ENCODE measurements at regions not wholly inside any gene's neighbourhood (a gene's known extent, or its start where the extent isn't known, plus 50 kb on each side); places are given as distances from the start of the nearest gene placed in this dataset.

- Histone ChIP-seq H3K4me3 (ENCODE audit: low read depth, low read length) (no peak overlapping the region), H3K27me3 (ENCODE audit: control insufficient read depth, insufficient read depth, low read length) (no peaks in the 10 kb centered on the region), H3K36me3 (ENCODE audit: control insufficient read depth, insufficient read depth, low read length) (no peaks in the 10 kb centered on the region)
- FAIRE-seq, result no peak
- DNase-seq (ENCODE audit: low read depth), result no peak
- TF ChIP-seq CTCF (IDR thresholded peaks at IDR 0.05; ENCODE audit: insufficient read depth, low read length, severe bottlenecking), result no peak
Observed at GRCh38 chrX:39534949-39535348, 562.8 kb downstream of the BCOR start.

- H3K4me3 ChIP-seq (ENCODE audit: low read depth, low read length), result no peak overlapping the region
- H3K27me3 ChIP-seq (ENCODE audit: control insufficient read depth, insufficient read depth, low read length), result no peaks in the 10 kb centered on the region
- FAIRE-seq (no peak), DNase-seq (ENCODE audit: low read depth) (no peak)
- TF ChIP-seq CTCF (IDR thresholded peaks at IDR 0.05; ENCODE audit: insufficient read depth, low read length, severe bottlenecking), result no peak
- H3K36me3 ChIP-seq (ENCODE audit: control insufficient read depth, insufficient read depth, low read length), result no peaks in the 10 kb centered on the region
Observed at GRCh38 chrX:39536211-39536610, 561.5 kb downstream of the BCOR start.

GRCh38 chrX:39541881-39542280, 555.9 kb downstream of the BCOR start:
- no peak for FAIRE-seq
- DNase-seq (ENCODE audit: low read depth), result no peak
- no peaks in the 10 kb centered on the region for H3K36me3 ChIP-seq (ENCODE audit: control insufficient read depth, insufficient read depth, low read length)
- H3K4me3 ChIP-seq (ENCODE audit: low read depth, low read length), result no peak overlapping the region
- no peak for TF ChIP-seq CTCF (IDR thresholded peaks at IDR 0.05; ENCODE audit: insufficient read depth, low read length, severe bottlenecking)
- H3K27me3 ChIP-seq (ENCODE audit: control insufficient read depth, insufficient read depth, low read length), result no peaks in the 10 kb centered on the region

- TF ChIP-seq CTCF (IDR thresholded peaks at IDR 0.05; ENCODE audit: insufficient read depth, low read length, severe bottlenecking), result no peak
- DNase-seq (ENCODE audit: low read depth) (no peak), FAIRE-seq (no peak)
- Histone ChIP-seq H3K27me3 (ENCODE audit: control insufficient read depth, insufficient read depth, low read length) (no peaks in the 10 kb centered on the region), H3K36me3 (ENCODE audit: control insufficient read depth, insufficient read depth, low read length) (no peaks in the 10 kb centered on the region), H3K4me3 (ENCODE audit: low read depth, low read length) (no peak overlapping the region)
Observed at GRCh38 chrX:39542316-39542715, 555.4 kb downstream of the BCOR start.

- no peak for TF ChIP-seq CTCF (IDR thresholded peaks at IDR 0.05; ENCODE audit: insufficient read depth, low read length, severe bottlenecking)
- H3K4me3 ChIP-seq (ENCODE audit: low read depth, low read length), result no peak overlapping the region
- DNase-seq (ENCODE audit: low read depth), result no peak
- no peak for FAIRE-seq
- H3K27me3 ChIP-seq (ENCODE audit: control insufficient read depth, insufficient read depth, low read length), result no peaks in the 10 kb centered on the region
- no peaks in the 10 kb centered on the region for H3K36me3 ChIP-seq (ENCODE audit: control insufficient read depth, insufficient read depth, low read length)
Observed at GRCh38 chrX:39550795-39551361, 546.9 kb downstream of the BCOR start.

- DNase-seq (ENCODE audit: low read depth) (peak; percentile 12), FAIRE-seq (no peak)
- Histone ChIP-seq H3K36me3 (ENCODE audit: control insufficient read depth, insufficient read depth, low read length) (no peaks in the 10 kb centered on the region), H3K4me3 (ENCODE audit: low read depth, low read length) (no peak overlapping the region), H3K27me3 (ENCODE audit: control insufficient read depth, insufficient read depth, low read length) (no peaks in the 10 kb centered on the region)
- no peak for TF ChIP-seq CTCF (IDR thresholded peaks at IDR 0.05; ENCODE audit: insufficient read depth, low read length, severe bottlenecking)
Observed at GRCh38 chrX:39551762-39552161, 546.0 kb downstream of the BCOR start.
